GM12801 (cell line): ENCODE measurements at regions not wholly inside any gene's neighbourhood (a gene's known extent, or its start where the extent isn't known, plus 50 kb on each side); places are given as distances from the start of the nearest gene placed in this dataset.

Experiments
- TF ChIP-seq, protein P1 (sequence below): IDR thresholded peaks from one replicate; pipeline ENCODE4 v1.5.1; 2011; ENCODE audit warnings: control low read depth; ENCODE audit not compliant: insufficient read length; ENCODE audit errors: extremely low read depth

- TF ChIP-seq, protein P1, sequence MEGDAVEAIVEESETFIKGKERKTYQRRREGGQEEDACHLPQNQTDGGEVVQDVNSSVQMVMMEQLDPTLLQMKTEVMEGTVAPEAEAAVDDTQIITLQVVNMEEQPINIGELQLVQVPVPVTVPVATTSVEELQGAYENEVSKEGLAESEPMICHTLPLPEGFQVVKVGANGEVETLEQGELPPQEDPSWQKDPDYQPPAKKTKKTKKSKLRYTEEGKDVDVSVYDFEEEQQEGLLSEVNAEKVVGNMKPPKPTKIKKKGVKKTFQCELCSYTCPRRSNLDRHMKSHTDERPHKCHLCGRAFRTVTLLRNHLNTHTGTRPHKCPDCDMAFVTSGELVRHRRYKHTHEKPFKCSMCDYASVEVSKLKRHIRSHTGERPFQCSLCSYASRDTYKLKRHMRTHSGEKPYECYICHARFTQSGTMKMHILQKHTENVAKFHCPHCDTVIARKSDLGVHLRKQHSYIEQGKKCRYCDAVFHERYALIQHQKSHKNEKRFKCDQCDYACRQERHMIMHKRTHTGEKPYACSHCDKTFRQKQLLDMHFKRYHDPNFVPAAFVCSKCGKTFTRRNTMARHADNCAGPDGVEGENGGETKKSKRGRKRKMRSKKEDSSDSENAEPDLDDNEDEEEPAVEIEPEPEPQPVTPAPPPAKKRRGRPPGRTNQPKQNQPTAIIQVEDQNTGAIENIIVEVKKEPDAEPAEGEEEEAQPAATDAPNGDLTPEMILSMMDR, result no peak
Observed at GRCh38 chr13:73696271-73696670, 437.9 kb downstream of the KLF12 start.

- TF ChIP-seq, protein P1, result no peak
Observed at GRCh38 chr13:73695325-73695724, 438.9 kb downstream of the KLF12 start.

DNA sequence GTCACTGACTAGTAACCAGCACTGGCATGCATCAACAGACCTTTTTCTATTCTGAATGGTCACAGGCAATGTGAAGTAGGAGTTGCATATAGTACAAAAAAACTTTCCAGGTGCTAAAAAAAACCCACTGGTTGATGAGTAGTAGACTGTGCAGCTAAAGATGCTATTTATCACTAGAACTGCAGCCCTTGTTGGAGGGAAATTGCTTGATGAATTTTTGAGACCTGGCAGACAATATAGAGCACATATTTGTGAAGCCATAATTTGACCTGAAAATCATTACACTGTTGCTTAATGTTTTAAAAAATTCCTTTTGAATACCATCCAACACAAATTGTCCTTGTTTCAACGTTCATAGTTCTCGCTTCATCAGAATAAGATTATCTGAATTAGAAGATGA lies 441.0 kb downstream of the KLF12 start:
- TF ChIP-seq, protein P1, result no peak

DNA sequence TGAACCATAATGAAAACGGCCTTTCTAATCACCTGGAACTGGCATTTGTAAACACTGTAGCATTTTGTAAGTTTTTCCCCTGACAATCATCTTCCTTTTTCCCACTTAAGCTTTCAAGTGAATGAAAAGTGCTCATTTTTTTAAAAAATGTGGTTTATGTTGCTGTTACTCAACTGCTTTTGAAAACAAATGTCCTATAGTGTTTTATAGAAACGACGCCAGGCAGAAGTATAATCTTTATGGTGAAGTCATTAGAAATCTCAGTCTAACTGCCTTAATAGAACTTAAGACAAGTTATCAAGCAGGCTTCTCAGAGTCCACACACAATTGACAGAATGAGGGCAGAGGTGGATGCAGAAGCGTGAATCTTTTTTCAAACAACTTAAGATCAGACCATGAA lies 442.3 kb downstream of the KLF12 start:
- TF ChIP-seq, protein P1, result no peak

- TF ChIP-seq, protein P1, result no peak
Observed at GRCh38 chr13:73687929-73688328, 446.3 kb downstream of the KLF12 start.

DNA sequence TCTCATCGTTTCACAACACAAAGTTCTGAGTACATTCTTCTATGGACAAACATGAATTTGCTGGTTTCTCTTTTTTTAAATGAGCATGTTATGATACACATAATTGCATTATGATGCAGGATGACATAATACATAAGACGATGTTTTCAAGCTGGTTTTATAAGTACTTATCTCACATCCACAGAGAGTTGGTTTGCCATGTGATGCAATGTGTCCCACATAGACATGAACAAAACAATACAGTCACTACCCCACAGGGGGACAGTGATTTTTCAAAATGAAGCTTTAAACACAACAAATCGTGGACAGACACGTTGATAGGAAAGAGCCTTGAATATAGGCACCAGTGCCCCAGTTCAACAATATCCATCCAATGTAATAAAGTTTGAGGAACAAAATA lies 447.1 kb downstream of the KLF12 start:
- TF ChIP-seq, protein P1, result no peak

DNA sequence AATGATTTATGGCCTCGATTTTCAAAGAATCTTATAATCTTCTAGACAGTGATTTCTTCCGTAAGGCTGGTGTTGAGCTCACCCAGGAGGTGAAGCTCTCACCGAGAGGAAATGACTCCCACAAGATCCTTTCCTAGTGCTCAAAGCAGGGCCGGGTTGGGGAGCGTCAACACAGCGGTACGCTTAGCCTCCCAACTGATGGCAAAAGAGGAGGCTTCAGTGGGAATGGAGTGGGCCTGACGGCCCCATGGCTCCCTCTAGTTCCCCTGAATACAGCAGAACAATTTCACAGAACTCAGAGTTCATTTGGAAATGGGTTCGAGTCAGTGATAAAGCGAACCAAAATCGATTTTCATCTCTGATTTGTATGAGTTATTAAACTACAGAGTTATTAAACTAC lies 449.5 kb downstream of the KLF12 start:
- TF ChIP-seq, protein P1, result no peak

GRCh38 chr13:73684286-73684685 lies 449.9 kb downstream of the KLF12 start:
- TF ChIP-seq, protein P1, result no peak
